Muscle layer of colon (tissue), 2 donors: ENCODE measurements at regions not wholly inside any gene's neighbourhood (a gene's known extent, or its start where the extent isn't known, plus 50 kb on each side); places are given as distances from the start of the nearest gene placed in this dataset.

Source experiments
- H3K27ac ChIP-seq: one replicate; pipeline ENCODE4 v1.7.0; 2013; ENCODE audit warnings: low read depth, mild to moderate bottlenecking, low read length, moderate library complexity
- H3K27me3 ChIP-seq, 2 donors: one replicate each; pipeline ENCODE4 v1.7.0; 2013; ENCODE audit warnings: low read length in 2 of 2, mild to moderate bottlenecking in 2 of 2; ENCODE audit not compliant: insufficient read depth in 2 of 2, control insufficient read depth in 1 of 2
- H3K36me3 ChIP-seq: one replicate; pipeline ENCODE4 v1.7.0; 2013; ENCODE audit warnings: mild to moderate bottlenecking, low read length; ENCODE audit not compliant: insufficient read depth
- H3K4me1 ChIP-seq: one replicate; pipeline ENCODE4 v1.7.0; 2013; ENCODE audit warnings: mild to moderate bottlenecking, low read length; ENCODE audit not compliant: insufficient read depth
- H3K4me3 ChIP-seq, 2 donors: one replicate each; pipeline ENCODE4 v1.7.0; 2013; ENCODE audit warnings: low read length in 2 of 2, low read depth in 1 of 2, mild to moderate bottlenecking in 1 of 2, moderate library complexity in 1 of 2
- H3K9ac ChIP-seq: one replicate; pipeline ENCODE4 v1.7.0; 2013; ENCODE audit warnings: low read length
- H3K9me3 ChIP-seq: one replicate; pipeline ENCODE4 v1.7.0; 2013; ENCODE audit warnings: mild to moderate bottlenecking, low read length
- donor health status: abdominal sarcoma.
- donor health status: Adenocarcinoma of cecum.

DNA sequence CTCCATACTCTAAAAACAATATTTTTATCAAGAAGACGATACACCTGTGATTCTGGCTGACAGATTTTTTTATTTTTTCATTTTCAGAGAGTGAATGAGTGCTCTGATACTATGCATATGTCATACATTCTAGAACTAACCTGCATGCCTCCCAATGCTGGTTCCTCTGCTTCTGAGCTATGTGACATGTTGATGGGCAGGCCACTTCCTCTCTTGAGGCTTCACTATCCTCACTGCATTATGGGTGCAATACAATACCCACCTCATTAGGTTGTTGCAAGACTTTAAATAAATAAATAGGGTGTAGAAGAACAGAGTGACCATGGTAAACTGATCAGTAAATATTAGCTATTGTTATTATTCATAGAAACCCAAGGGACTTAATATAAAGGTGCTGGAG lies 408.3 kb downstream of the HNRNPD start:
- Histone ChIP-seq H3K4me1 (no peaks in the 10 kb centered on the region), H3K27me3 (no peaks in the 10 kb centered on the region), H3K9ac (no peak overlapping the region), H3K27ac (no peak overlapping the region), H3K9me3 (no peaks in the 10 kb centered on the region), H3K36me3 (no peaks in the 10 kb centered on the region), H3K4me3 (no peak overlapping the region)

DNA sequence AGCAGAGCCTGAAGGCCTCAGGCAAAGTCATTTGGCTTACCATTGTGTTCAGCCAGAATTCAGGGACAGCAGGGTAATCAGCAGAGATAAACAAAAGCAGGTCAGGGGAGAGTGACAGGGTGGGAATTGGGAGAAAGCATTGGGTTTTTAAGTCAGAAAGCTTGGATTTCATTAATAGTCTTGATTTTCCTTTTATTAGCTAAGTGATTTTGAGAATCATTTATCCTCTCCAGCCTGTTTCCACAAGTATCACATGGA lies 410.1 kb downstream of the HNRNPD start:
- Histone ChIP-seq H3K9ac (no peak overlapping the region), H3K36me3 (no peaks in the 10 kb centered on the region), H3K4me1 (no peaks in the 10 kb centered on the region), H3K4me3 (no peak overlapping the region), H3K27ac (no peak overlapping the region), H3K27me3 (no peaks in the 10 kb centered on the region), H3K9me3 (no peaks in the 10 kb centered on the region)

DNA sequence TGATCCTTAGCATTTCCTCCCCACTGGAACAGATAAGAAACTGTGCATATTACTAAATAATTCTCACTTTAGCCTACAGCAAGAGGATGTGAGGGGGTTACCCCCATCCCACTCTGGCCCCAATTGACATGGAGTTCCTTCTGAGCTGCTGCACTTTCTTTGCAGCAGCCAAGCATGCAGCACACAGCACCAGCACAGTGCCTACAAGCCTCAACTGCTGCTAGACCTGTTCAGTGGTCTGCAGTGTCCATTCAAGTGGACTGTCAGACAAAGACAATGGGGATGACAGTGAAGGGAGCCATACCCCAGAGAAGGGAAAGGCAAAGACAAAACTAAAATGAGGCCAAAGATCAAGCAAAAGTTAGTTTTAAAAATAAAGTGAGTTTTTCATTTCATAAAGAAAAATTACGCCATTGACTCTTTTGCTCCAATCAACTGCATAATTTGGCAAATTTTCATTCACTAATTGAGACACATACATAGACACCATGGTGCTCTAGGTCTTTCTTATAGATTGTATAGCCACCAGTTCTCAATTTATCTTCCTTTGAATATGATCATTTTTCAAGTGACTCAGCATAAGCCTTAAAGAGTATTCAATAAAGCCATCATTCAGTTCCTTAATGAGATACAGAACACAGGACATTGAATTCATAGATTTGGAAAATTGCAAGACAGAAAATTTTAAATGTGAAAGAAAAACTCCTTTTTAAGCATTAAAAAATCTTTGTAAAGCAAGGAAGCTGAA lies 410.6 kb downstream of the HNRNPD start:
- no peaks in the 10 kb centered on the region for H3K27me3 ChIP-seq
- H3K4me3 ChIP-seq, result no peak overlapping the region
- H3K36me3 ChIP-seq, result no peaks in the 10 kb centered on the region

DNA sequence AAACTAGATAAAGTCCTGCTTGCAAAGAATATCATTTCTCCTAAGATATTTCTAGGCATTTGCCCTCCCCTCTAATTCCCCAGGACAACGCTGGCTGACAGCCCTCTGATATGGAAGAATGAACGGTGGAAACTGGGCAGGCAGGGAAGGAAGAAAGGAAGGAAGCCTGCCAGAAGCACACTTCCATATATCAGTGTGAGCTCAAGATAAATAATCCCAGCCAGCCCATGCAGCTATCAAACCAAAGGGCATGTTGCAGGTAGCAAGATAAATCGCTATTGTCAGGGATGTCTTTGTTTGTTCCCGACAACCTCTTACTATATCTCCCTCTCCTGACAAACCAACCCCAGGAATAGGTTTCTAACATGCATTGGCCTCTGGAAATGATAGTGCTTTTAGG lies 412.8 kb downstream of the HNRNPD start:
- Histone ChIP-seq H3K4me1 (no peaks in the 10 kb centered on the region), H3K9me3 (no peaks in the 10 kb centered on the region), H3K9ac (no peak overlapping the region), H3K4me3 (no peak overlapping the region), H3K36me3 (no peaks in the 10 kb centered on the region), H3K27ac (no peak overlapping the region), H3K27me3 (no peaks in the 10 kb centered on the region)

More for the DNA sequence above, 410.6 kb downstream of the HNRNPD start:
- Histone ChIP-seq H3K4me1 (no peaks in the 10 kb centered on the region), H3K9me3 (no peaks in the 10 kb centered on the region), H3K9ac (no peak overlapping the region), H3K27ac (no peak overlapping the region)

DNA sequence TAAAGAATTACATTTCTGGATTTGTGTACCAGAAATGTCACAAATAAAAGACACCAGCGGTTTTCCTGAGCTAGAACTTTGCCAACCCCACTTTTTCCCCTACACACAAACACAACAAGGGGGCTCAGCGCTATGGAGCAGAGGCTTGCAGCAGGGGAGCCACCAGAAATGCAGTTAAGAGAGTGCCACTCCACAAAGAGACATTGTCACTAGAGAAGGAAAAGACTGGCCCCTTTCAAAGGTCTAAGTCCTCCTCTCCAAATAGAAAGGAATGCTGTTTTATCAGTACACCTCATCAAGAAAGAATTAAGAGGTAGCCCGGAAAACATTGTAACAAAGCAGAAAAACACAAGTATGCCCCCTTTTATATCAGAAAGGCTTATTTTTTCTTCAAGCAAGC lies 419.5 kb downstream of the HNRNPD start:
- Histone ChIP-seq H3K4me1 (no peaks in the 10 kb centered on the region), H3K9me3 (no peaks in the 10 kb centered on the region), H3K4me3 (no peak overlapping the region), H3K27me3 (no peaks in the 10 kb centered on the region), H3K9ac (no peak overlapping the region), H3K27ac (no peak overlapping the region), H3K36me3 (no peaks in the 10 kb centered on the region)

DNA sequence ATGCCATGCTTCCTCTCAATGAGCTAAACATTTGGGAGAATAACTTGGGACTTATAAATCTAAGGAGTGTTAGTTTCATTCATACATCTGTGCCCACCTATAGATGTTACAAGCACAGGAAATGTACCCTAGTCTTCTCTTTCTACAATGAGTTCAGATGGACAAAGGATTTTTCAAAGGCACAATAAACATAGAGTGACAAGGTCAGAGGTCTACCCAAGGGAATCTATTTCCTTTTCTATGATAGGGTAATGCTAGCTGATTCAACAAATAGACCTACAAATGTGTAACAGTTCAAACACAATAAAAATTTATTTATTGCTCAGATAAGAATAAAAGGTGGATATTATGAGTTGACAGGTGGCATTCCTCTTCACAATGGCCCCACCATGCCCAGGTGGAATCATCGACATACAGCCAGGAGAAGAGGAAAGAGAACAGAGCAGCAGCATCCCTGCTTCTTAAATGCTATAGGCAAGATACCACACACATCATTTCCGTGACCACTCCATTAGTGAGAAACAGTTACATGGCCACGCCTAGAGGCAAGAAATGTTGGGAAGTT lies 421.8 kb downstream of the HNRNPD start:
- Histone ChIP-seq H3K9ac (no peak overlapping the region), H3K27ac (no peak overlapping the region), H3K4me3 (no peak overlapping the region), H3K4me1 (no peaks in the 10 kb centered on the region), H3K9me3 (no peaks in the 10 kb centered on the region), H3K27me3 (no peaks in the 10 kb centered on the region), H3K36me3 (no peaks in the 10 kb centered on the region)

DNA sequence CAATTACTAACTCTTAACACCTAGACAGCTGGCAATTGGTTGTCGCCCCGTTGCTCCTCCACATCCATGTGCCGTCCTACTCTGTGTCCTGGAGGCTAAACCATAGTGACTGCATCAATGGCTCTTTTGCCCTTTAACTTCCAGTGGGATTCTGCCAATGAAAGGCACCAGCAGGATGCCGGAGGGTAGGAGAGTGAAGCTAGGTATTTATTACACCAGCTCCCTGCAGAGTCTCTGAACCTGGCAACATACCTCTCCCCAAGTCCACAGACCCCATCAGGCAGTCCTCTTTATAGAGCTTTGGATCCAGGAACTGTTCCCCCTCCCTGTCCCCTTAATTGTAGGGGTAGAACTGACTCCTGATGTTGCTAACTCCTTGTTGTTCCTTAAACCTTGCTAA lies 426.8 kb downstream of the HNRNPD start:
- no peak overlapping the region for H3K27ac ChIP-seq
- no peaks in the 10 kb centered on the region for H3K4me1 ChIP-seq
- H3K36me3 ChIP-seq, result no peaks in the 10 kb centered on the region
- H3K27me3 ChIP-seq, result no peaks in the 10 kb centered on the region
- H3K9me3 ChIP-seq, result no peaks in the 10 kb centered on the region
- H3K9ac ChIP-seq, result no peak overlapping the region
- H3K4me3 ChIP-seq, result no peak overlapping the region

DNA sequence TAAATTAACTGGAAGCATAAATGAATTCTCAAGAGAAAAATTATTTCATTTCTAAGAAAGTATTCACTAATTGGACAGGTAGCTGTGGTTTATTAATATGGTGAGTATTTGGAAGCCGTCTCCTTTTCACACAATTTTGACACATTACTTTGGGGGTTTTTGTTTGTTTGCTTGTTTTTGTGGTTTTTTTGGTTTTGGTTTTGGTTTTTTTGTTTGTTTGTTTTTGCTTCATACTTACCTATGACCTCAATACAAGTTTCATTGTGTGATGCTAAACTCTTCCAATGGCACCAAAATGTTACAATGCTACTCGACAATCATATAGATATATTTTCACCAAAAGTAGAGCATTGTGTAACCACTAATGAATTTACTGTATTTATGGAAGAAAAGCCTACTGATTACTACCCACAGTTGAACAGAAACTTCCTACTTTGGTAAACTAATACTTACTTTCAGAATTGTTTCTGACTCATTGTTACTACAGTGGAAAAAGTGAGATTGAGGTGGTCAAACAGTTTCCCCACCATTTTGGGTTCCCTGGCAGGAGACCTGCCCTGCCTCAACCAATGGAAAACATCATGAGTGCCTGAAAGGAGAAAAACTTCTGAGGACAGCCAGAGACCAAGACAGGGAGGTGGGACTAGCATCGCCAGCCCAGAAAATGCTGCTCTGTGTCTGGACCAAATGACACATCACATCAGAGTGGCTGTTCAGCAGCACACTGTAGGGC lies 443.1 kb downstream of the HNRNPD start:
- no peak overlapping the region for H3K27ac ChIP-seq
- H3K27me3 ChIP-seq, result no peaks in the 10 kb centered on the region
- no peaks in the 10 kb centered on the region for H3K9me3 ChIP-seq
- H3K9ac ChIP-seq, result no peak overlapping the region
- no peak overlapping the region for H3K4me3 ChIP-seq
- no peaks in the 10 kb centered on the region for H3K4me1 ChIP-seq
- H3K36me3 ChIP-seq, result no peaks in the 10 kb centered on the region

DNA sequence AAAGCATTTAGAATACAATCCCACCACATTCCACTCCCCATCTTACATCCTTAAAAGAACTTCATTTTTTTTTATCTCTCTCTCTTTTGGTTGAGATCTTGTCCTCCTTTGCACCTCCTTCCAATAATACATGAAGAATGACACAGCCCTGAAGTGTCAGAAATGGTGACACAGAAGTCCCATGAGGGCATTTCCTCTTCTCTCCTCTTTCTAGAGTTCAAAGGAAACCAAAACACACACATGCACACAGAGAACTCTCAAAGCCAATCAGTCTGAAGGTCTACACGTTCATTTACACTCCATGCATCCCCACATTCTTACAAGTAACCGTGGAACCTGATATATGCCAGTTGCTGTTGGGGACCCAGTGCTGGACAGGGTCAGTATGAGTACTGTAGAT lies 450.7 kb downstream of the HNRNPD start:
- Histone ChIP-seq H3K9me3 (no peaks in the 10 kb centered on the region), H3K36me3 (no peaks in the 10 kb centered on the region), H3K4me3 (no peak overlapping the region), H3K27me3 (no peaks in the 10 kb centered on the region), H3K27ac (no peak overlapping the region), H3K4me1 (no peaks in the 10 kb centered on the region), H3K9ac (no peak overlapping the region)

DNA sequence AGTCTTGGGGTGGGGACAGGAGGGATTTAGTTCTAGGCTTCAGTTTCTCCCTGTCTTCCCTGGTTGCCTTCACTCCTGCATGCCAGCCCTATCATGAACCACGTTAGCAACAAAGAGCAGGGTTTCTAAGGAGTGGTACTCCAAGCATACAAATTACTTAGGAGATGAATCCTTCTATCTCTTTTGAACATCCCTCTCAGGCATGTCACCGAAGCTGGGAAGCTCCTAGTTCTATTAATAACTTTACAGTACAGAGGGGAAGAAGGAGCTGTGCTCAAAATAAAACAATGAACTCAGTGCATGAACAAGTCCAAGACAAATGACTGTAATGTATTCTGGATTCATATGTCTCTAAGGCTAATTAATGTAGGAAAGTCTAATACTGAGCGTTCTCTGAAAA lies 450.6 kb upstream of the RASGEF1B start:
- no peak overlapping the region for H3K9ac ChIP-seq
- H3K4me1 ChIP-seq, result no peaks in the 10 kb centered on the region
- H3K27me3 ChIP-seq, result no peaks in the 10 kb centered on the region

DNA sequence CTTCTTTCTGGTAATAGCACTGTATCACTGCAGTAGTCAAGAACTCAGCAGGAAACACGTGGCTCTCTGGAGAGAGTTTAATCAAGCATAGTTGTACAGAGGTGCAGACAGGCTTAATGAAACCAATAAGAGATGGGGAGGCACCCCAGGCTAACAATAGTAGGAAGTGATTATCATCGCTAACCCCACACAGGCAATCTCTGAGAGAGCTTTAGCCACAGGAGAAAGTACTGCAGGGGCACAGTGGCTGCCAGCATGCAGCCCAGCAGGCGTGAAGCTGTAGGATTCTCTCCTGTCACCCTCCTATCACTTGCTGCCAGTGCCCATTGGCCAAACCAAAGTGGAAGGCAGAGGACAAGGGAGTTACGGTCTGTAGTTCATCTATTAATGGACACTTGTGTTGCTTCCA lies 450.0 kb upstream of the RASGEF1B start:
- Histone ChIP-seq H3K9ac (no peak overlapping the region), H3K4me3 (no peak overlapping the region), H3K9me3 (no peaks in the 10 kb centered on the region), H3K4me1 (no peaks in the 10 kb centered on the region), H3K27me3 (no peaks in the 10 kb centered on the region), H3K36me3 (no peaks in the 10 kb centered on the region), H3K27ac (no peak overlapping the region)

More for the DNA sequence above, 450.6 kb upstream of the RASGEF1B start:
- no peak overlapping the region for H3K4me3 ChIP-seq
- no peaks in the 10 kb centered on the region for H3K9me3 ChIP-seq
- H3K27ac ChIP-seq, result no peak overlapping the region
- H3K36me3 ChIP-seq, result no peaks in the 10 kb centered on the region

DNA sequence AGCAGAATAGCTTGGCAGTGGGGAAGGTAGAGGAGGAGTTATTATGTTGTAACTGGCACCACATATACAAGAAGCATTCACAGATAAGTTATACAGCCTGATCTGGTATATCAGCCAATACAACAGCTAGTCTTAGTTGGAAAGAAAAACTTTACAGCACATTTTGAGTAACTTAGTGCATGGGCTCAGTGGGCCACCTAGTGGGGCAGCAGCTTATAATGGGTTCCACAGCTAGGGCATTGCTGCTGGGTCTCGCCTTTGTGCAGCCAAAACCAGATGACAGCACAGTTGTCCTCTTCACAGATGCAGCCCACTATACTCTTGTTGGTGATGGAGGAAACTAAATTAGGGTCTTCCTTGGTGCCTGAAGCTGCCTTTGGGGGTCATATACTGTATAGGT lies 448.1 kb upstream of the RASGEF1B start:
- Histone ChIP-seq H3K36me3 (no peaks in the 10 kb centered on the region), H3K9me3 (no peaks in the 10 kb centered on the region), H3K4me3 (no peak overlapping the region), H3K27me3 (no peaks in the 10 kb centered on the region), H3K9ac (no peak overlapping the region), H3K27ac (no peak overlapping the region), H3K4me1 (no peaks in the 10 kb centered on the region)
